GM18861 (cell line): ENCODE measurements at regions not wholly inside any gene's neighbourhood (a gene's known extent, or its start where the extent isn't known, plus 50 kb on each side); places are given as distances from the start of the nearest gene placed in this dataset.

Source experiments
- ATAC-seq: cut with Tn5 transposase; IDR thresholded peaks from one replicate; pipeline ENCODE4 v1.9.1; 2021; ENCODE audit not compliant: unreplicated experiment

DNA sequence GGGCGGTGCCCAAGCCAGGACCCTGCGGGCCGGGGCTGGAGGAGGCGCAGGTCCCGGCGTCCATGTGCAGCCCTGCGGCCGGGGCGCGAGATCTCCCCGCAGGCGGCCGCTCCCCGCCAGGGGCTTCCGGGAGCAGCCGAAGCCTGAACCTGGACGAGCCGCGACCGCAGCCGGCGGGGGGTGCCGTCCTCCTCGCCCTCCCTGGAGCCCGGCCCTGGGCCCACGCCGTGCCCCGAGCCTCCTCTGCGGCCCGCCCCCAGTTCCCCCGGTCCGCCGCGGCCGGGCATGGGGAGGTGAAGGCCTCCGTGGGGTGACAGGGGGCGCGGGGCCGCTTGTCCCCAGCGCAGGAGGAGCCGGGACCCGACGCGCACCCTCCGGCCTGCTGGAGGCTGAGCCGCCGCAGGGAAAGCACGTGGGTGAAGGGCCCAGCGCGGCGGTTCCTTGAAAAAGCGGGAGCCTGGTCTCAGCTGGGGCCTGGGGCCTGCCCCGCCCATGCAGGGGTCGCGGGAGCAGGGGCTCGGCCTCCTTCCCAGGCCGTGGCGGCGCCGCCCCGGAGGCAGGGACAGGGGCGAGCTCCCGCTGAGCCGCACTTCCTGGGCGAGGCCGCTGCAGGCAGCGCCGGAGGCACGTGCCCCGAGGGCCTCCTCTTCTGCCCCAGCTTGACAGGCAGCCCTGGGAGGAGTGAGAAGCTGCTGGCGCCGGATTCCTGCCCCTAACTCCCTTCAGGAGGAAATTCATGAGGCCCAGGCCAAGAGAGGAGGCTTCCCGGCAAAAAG, 55.6 kb upstream of the PPP2R5C start:
- no peak for ATAC-seq

DNA sequence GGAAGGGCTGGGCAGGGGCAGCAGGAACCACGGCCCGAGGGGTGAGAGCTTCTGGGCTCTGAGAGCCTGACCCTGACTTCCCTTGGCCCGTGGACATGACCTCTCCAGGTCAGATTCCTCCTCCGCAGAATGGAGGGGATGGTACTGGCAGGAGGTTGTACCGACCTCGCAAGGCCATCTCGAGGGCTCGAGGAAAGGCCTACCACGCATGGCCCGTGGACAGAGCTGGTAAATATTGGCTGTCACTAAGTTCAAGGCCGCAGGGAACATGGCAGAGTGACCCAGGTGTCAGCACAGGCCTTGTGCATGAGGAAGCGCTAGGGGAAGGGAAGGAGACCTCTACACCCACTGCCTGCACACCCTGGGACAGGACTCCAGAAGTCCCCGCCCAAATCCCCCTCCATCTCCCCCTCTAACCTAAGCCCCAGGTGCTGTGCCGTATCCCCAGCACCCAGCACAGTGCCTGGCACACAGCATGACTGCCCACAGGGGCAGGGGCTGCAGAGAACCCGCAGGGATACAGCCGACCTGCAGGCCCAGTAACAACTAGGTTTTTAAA, 54.9 kb upstream of the PPP2R5C start:
- ATAC-seq: no peak

DNA sequence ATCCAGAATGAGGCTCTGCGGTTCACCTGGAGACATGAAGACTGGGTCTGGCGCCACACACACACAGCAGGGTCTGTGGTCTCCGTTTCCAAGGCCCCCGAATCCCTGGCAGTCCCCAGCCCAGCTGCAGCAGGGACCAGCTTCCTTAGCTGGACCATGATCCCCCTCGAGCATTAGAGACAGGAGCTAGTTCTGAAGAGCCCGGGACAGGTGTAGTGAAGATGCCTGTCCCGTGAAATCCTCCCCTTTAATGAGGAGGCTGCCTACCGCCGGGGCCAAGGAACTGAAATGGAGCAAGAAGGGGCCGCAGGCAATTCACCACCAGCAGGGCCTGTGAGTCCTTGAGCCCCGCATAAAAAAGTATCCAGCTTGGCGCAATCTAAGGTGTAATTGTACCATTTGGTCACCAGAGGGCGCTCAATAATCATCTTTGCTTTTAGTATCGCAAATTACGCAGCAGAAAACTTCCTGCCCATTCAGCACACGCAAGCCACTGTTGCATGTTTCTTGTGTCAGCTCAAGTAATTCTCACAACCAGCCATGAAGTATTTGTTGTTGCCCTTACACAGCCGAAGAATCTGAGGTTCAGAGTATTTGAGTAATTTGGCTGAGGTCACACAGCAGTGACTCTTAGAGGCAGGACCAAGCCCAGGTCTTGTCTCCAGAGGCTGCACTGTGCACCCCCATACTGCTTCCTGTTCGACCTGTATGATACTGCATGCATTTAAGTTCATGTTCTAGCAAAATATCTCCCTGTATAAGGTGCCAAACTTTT, 54.3 kb upstream of the PPP2R5C start:
- no peak for ATAC-seq

DNA sequence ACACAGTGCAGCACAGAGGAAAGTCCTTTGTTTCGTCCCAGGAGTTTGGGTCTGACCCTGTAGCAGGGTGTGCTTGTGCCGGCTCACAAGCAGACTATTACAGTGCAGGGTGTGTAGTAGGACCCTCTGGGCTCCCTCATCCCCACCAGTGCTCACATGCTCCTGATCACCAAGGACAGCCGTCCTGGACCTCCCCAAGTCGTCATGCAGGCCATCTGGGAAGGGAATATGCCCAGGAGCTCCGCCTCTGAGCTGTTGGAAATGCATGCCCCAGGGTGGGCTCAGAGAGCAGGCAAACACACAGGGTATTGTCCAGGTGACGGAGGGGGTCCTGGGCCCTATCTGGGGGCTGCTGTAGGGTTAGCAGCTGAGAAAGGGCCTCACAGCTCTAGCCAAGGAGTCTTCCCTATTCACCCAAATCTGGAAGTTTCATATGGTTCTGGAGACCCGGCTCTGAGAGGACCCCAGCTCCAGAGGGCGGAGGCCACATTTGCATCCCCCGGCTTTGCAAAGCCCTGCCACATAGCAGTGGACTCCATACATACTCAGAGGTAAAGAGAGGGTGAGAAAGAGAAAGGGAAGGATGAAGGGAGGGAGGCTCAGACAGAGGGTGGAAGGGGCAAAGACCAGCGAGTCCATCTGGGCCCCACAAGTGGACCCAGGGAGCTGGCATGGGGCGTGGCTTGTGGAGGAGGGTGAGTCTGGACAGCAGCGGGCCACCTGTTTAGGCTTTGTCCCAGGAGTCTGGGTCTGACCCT, 53.5 kb upstream of the PPP2R5C start:
- no peak for ATAC-seq

DNA sequence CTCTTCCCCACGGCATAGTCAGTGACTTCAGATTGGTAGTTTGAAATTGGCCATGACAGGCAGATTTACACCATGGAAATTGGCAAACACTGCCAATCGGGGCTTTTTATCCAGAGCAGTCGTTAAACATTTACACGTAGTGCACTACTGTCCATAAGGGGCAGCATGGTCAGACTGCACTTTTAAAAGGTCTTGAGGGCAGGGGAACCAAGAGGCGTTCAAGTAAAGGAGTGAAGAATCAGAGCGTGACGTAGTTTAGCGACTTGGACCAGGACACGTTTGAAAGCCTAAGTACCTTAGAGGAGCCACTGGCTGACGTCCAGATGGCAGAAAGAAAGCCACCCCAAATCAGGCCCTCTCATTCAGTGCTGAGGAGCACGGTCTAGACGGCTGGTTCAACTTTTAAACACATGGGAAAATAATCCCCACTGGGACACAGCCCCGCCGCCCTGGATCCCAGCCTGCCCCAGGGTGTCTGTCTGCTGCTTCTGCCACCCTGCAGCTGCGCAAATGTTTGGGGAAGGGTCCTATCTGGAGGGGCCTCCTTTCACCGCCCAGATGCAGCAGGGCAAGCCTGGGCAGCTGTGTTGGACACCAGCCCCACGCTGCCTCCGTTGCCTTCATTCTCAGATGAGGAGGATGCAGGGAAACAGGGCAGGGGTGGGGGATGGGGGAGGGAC, 52.5 kb upstream of the PPP2R5C start:
- no peak for ATAC-seq

DNA sequence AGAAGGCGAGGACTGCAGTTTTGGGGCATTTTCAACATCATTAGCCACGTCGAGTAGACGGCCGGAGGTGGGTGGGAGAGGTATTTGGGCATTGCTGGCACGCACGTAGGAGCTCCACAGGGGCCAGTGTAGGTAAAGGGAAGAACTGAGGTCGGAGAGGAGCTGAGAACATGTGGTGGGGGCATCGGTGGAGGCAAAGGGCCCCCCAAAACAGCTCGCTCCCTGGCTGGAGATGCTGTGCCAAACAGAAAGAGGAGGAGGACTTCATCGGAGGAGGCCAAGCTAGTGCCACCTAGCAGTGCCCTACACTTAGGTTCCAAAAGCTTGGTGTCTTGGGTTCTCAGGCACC, 52.0 kb upstream of the PPP2R5C start:
- ATAC-seq: no peak

DNA sequence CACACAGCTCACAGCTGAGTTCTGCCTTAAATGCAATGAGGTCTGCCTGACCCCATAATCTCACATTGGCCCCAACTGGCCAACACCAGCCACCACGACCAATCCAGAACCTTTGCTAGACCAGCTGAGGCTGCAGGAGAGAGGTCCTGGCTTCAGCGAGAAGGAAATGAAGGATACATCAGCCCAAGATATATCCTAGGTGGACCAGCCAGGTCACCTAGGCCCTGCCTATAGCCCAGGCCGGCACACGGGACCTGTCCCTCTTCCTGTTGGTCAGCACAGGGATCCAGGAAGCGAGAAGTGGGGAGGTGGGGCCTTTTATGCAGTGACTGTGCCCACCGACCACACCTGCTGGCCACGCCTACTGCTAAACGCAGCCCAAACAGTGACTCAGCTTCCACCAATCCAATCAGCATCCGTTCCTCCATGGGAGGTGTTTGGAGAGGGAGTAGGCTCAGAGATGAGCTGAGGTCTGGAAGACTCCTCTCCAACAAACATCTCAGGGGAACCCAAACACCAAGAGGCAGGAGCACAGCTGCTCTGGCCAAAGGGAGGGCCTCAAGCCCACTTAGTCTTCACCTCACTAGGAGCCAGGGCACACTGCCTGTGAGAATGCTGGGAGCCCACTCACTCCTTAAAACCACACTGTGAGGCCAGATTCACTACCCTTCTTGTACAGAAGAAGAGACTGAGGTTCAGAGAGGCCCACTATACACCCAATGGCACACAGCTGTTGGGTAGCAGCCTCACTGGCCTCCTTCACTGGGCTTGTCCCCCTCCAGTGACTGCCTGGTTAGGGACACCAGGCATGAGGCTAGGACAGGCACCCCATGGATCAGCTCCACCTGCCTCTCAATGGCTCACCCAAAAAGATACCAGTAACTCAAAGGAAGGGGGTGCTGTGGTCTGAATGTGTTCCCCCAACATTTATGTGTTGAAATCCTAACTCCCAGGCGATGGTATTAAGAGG, 51.3 kb upstream of the PPP2R5C start:
- no peak for ATAC-seq

DNA sequence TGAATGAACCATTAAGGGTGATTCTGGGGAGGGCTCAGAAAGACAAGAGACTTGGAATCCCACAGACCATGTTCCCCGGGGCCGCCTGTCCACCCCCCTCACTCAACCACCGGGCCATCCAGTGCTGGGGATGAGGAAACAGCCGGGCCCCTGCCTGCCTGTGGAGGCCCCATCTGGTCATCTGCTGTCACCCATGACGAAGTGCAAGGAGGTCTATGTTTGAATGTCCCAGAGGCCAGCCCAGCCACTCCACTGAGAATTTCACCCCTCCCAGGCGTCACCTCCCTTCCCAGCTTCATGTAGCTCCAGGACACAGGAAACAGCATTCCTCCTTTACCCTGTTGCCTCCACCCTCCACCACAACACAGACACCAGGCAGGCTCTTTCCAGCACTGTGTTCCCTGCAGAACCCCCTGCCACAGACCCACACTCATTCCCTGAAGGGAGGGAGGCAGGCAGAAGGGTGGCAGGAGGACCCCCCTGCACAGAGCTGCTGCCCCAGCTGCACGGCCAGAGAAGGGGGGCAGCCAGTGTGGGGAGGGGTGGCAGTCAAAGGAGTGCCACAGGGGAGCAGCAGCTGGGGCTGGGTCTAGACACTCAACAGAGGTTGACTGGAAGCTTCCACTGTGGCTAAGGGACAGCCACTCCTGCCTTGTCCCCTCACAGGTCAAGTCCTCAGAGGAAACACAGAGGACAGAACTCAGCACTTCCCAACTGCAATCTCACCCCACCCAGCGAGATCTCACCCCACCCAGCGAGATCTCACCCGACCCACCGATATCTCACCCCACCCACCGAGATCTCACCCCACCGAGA, 50.3 kb upstream of the PPP2R5C start:
- no peak for ATAC-seq
